ENCODE measurements at regions not wholly inside any gene's neighbourhood (a gene's known extent, or its start where the extent isn't known, plus 50 kb on each side); places are given as distances from the start of the nearest gene placed in this dataset.

DNA sequence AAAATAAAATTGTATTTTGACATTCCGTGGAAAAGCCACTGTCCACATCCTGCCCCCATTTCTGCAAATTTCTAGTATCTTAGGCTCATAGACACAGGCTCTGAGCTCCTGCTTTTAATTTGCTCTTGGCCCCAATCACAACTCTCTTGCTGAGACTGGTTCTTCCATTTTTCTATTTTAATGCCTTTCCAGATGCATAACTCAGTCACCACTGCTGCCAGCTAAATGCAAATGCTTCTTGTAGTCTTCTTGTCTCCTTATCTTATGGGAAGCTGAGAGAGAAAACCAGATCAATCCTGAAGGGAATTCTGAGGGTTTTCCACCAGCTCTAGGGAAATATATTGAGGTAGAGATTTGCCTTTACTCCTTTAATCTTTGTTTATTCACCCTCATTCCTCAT, 149.0 kb downstream of the DHRS2 start:
- Histone ChIP-seq H3K27ac (no peak overlapping the region), H3K27me3 (ENCODE audit: low read depth) (no peaks in the 10 kb centered on the region), H3K4me3 (no peak overlapping the region), H3K9me3 (no peaks in the 10 kb centered on the region), H3K36me3 (no peaks in the 10 kb centered on the region), H3K4me1 (no peaks in the 10 kb centered on the region)
- no peak for DNase-seq
- TF ChIP-seq CTCF (IDR thresholded peaks at IDR 0.05): no peak
- intact Hi-C loops (cut with DNase I): no loop called here
- ATAC-seq: no peak

GRCh38 chr14:23787436-23787835, 151.3 kb downstream of the DHRS2 start:
- no peak for TF ChIP-seq CTCF (IDR thresholded peaks at IDR 0.05)
- Histone ChIP-seq H3K27me3 (ENCODE audit: low read depth) (no peaks in the 10 kb centered on the region), H3K36me3 (no peaks in the 10 kb centered on the region), H3K4me1 (no peaks in the 10 kb centered on the region), H3K4me3 (no peak overlapping the region), H3K27ac (no peak overlapping the region), H3K9me3 (no peaks in the 10 kb centered on the region)
- DNase-seq: no peak
- intact Hi-C loops (cut with DNase I): no loop called here
- no peak for ATAC-seq

DNA sequence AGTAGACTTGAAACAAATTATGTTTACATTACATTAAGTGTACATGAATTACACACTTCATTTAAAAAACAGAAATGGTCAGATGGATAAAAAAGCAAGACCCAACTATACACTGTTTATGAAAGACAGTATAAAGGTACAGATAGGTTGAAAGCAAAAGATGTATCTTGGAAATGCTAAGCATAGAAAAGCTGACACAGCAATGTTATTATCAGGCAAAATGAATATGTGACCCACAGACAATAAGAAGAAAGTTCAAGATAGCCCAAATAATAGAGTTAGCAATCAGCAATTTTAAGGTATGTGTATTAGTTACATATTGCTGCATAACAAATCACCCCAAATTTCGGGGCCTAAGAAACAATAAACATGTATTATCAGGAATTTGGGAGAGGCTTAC, 153.5 kb downstream of the DHRS2 start:
- Histone ChIP-seq H3K4me3 (no peak overlapping the region), H3K27ac (no peak overlapping the region), H3K27me3 (ENCODE audit: low read depth) (no peaks in the 10 kb centered on the region), H3K4me1 (no peaks in the 10 kb centered on the region), H3K9me3 (no peaks in the 10 kb centered on the region), H3K36me3 (no peaks in the 10 kb centered on the region)
- ATAC-seq: no peak
- TF ChIP-seq CTCF (IDR thresholded peaks at IDR 0.05): no peak
- DNase-seq: no peak
- intact Hi-C loops (cut with DNase I): no loop called here

DNA sequence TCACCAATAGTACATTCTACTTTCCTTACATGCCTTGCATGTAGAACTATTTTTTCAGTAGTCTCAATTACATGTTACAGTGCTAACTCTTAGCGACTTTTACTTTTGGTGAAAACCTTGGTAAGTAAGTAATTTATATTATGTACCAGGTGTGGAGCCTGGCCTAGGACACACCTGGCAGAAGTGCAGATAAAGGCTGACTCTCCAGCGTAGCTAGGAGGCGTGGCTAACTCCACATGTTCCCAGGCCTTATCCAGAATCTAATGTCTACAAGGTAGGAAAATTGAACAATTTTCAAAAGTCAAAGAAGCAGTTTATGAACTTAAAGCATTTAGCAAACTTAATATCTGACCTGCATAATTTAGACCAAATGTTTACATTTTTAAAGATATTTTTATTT, 157.4 kb downstream of the DHRS2 start:
- Histone ChIP-seq H3K9me3 (no peaks in the 10 kb centered on the region), H3K27ac (no peak overlapping the region), H3K4me3 (no peak overlapping the region), H3K36me3 (no peaks in the 10 kb centered on the region), H3K27me3 (ENCODE audit: low read depth) (no peaks in the 10 kb centered on the region), H3K4me1 (no peaks in the 10 kb centered on the region)
- TF ChIP-seq CTCF (IDR thresholded peaks at IDR 0.05): no peak
- no peak for ATAC-seq
- intact Hi-C loops (cut with DNase I): no loop called here
- no peak for DNase-seq

DNA sequence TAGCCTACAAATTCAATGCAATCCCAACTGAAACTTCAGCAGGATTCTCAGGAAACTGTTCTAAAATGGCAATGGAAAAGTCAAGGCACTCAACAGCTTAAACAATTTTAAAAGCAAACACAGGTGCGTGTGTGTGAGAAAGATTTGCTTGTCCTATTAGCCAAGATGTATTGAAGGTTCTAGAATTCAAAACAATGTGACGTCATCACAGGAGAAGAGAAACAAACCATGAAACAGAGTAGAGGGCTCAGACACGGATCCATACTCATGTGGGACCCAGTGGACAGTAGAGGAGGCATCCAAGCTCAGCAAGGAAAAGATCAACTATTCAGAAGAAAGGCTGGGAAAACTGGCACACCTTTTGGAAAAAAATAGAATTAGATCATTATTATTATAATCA, 152.8 kb upstream of the DHRS4 start:
- no peaks in the 10 kb centered on the region for H3K36me3 ChIP-seq
- no peaks in the 10 kb centered on the region for H3K4me1 ChIP-seq
- no peak for DNase-seq
- no peaks in the 10 kb centered on the region for H3K27me3 ChIP-seq (ENCODE audit: low read depth)
- peaks cover 6% of the 10 kb centered on the region for H3K9me3 ChIP-seq
- H3K27ac ChIP-seq: no peak overlapping the region
- H3K4me3 ChIP-seq: no peak overlapping the region
- TF ChIP-seq CTCF (IDR thresholded peaks at IDR 0.05): no peak
- ATAC-seq: no peak
- intact Hi-C loops (cut with DNase I): no loop called here

DNA sequence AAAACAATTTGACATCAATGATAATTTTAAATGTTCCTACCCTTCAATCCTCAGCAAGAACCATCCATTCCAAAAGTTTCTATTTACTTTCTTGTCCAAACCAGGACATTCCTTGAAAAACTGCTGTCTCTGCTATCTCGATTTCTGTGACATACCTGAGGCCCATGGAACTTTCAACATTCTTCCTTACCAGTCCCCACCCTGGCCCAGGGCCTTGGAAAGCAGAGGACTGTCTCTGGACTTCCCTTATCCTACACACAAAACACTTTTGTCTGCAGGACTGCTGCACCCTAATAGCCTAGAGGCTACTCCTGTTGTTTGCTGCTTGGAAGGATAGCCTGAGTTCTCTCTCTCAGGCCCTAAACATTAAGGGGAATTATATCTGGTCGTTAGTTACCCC, 151.8 kb upstream of the DHRS4 start:
- Histone ChIP-seq H3K4me3 (no peak overlapping the region), H3K4me1 (no peaks in the 10 kb centered on the region), H3K27me3 (ENCODE audit: low read depth) (no peaks in the 10 kb centered on the region), H3K27ac (no peak overlapping the region), H3K9me3 (peaks cover 9% of the 10 kb centered on the region), H3K36me3 (no peaks in the 10 kb centered on the region)
- ATAC-seq: no peak
- intact Hi-C loops (cut with DNase I): no loop called here
- no peak for DNase-seq
- TF ChIP-seq CTCF (IDR thresholded peaks at IDR 0.05): no peak

Measured in lower lobe of right lung (tissue), 2 donors.